ENCODE measurements at regions not wholly inside any gene's neighbourhood (a gene's known extent, or its start where the extent isn't known, plus 50 kb on each side); places are given as distances from the start of the nearest gene placed in this dataset.
"Not testable (repeated sequence)": the region's sequence is repeated elsewhere in the genome, so short reads cannot be mapped to it uniquely, and the experiment has no call there.

DNA sequence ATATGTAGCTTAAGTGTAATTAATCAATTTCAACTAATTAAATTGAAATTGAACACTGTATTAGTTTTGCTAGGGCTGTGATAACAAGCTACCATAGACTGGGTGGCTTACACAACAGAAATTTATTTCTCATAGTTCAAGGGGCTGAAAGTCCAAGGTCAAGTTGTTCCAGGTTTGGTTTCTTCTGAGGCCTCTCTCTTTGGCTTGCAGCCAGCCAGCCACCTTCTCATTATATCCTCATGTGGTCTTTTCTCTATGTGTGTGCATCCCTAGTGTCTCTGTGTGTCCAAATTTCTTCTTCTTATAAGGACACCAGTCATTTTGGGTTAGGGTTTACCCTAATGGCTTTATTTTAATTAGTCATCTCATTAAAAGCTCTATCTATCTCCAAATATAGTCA lies 611.7 kb downstream of the UTRN start:
- no peak for DNase-seq

DNA sequence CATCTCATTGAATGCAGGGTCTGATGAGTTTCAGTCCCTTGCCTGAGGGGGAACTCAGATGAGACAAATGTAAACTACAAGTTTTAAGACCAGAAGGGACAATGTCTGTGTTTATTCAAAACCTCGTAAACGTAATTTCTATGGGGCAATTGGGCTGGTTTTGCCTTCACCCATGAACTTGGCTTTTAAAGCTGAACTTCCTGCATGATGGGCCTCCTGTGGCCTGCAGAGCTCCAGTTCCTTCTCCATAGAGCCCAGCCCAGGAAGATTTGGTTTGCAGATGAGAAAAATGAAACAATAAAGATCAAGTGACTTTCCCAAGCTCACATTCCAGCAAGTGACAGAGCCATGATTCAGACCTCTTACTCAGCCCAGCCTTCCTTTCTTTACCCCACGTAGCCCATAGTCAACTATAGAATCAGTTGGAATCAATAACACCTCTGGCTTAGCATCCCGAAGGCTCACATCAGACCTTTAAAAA lies 612.3 kb downstream of the UTRN start:
- DNase-seq: no peak

DNA sequence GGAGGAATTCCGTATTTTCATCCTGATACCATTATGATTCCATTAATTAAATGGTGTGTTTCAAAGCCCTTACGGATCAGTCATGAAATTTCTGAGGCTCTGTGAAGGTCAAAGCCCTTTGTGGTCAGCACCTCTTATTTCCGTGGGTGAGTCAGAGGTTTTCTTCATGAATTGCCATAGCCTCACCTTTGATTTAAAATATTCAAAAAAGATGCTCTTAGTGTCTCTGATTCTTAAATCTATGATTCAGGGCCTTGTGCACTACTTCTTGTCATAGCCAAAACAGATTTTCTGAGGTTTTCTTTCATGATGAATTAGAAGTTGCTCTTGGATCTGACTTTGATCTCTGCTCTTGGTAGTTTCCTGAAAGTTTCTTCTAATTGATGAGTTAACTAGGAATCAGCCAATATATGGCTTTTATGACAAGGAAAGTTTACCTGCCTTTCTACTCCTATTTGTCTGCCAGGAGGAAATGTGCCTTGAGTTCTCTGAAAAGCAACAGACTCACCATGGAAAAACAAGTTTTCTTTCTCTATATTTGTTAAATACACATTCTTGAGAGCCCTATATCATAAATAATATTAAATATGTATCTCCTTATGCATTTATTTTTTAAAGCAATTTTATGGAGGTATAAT lies 613.0 kb downstream of the UTRN start:
- no peak for DNase-seq

DNA sequence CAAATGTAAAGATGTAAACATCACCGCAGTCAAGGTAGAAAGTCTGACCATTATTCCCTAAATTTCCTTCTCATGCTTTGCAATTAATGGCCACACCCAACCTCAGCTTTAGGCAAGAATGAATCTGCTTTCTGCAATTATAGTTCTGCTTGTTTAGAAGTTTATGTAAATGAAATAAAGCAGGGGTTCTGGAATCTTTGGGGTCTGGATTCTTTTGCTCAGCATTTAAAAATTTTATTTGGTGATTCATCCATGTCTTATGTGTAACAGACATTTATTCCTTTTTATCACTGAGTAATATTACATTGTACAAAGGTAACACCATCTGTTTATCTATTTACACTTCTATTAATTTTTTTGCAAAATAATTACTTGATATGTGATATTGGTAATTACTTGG lies 613.6 kb downstream of the UTRN start:
- no peak for DNase-seq

DNA sequence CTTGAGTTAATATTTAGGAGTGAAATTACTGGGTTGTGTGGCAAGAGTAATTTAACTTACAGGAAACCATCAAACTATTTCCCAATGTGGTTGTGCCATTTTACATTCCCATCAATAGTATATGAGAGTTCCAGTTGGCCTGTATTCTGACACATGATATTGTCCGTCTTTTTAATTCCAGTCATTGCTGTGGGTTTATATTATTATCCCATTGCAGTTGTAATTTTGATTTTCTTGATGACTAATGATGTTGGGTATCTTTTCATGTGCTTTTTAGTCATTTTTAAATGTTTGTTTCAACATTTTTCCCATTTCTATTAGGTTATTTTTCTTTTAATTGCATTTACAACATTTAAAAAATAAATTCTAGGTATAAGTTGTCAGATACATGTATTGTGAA lies 614.0 kb downstream of the UTRN start:
- DNase-seq: no peak

DNA sequence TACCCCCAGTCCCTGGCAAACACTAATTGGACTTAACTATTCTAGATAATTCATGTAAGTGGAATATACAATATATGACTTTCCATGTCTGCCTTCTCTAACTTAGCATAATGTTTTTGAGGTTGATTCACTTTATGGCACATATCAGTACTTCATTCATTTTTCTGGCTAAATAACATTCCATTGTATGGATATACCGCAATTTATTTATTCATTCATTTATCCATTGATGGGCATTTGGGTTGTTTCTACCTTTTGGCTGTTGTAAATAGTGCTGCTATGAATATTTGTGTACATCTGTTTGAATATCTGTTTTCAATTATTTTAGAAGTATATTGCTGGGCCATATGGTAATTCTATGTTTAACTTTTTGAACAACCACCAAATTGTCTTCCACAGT lies 616.3 kb downstream of the UTRN start:
- no peak for DNase-seq

DNA sequence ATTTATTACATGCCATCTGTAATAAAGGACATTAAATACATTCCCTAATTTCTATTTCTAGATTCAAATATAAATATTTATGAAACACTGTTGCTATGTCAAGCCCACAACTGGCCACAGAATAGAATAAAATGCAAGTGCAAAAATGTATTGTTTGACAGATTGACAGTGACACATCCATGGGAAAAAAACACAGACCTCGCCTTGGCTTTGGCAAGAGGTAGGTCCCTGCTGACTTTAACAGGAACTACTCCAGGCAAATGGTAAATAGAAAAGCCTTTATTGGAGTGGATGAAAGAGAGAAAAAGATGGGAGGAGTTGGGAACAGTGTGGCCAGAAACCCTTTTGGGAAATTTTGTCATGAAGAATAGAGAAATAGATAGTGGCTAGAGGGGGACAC lies 622.9 kb downstream of the UTRN start:
- no peak for DNase-seq

DNA sequence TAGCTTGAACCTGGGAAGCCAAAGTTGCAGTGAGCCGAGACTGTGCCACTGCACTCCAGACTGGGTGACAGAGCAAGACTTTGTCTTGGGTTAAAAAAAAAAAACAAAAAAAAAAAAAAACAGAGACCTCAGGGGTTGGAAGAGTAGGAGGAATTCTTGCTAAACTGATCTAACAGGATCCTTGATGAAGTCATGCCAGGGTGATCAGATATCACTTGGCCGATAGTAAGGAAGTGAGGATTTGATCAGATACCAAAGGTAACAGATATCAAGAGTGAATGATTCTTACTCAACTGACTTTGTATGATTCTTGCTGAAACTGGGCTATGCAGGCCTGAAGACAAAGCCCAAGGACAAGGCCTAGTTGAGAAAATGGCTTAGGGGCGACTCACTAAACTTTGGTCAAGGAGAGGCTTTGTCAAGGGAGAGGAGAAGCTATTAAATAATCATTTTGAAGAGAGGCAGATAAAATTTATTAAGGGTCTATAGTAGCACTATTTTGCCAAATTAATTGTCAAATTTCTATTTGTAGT lies 624.7 kb downstream of the UTRN start:
- DNase-seq: no peak

DNA sequence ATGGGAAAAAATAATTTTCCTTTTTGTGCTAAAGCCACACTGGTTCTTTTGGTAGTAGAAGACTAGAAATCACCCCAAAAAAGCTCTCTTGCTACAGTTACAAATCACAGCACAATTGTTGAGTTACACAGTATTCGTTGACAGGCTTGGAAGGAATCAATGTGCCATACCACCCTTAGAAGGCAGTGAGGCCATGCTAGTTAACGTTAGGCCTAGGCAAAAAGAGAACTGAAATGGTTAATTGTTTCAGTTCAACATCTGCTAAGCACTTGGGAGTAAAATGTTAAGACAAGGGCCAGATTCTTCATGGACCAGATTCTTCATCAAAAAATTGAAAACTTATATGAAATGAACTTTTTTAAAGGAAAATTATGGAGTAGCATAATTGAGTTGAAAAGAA lies 626.2 kb downstream of the UTRN start:
- no peak for DNase-seq

DNA sequence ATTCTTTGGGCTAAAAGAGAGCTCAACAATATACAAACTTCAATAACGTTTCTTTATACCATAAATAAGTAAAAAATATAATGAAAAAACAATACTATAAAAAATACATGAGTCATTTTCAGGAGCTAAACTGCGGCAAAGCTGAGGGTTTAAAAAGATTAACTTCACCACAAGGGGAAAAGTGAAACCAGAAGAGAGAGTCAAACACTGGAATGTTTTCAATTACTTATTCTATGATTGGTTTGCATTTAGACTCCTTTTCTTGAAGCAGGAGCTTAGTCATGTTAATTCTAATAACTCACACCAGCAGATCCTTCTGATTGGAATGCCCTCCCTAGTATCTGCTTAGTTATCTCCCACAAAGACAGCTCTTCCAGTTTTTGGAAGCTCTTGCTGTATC lies 627.3 kb downstream of the UTRN start:
- no peak for DNase-seq

DNA sequence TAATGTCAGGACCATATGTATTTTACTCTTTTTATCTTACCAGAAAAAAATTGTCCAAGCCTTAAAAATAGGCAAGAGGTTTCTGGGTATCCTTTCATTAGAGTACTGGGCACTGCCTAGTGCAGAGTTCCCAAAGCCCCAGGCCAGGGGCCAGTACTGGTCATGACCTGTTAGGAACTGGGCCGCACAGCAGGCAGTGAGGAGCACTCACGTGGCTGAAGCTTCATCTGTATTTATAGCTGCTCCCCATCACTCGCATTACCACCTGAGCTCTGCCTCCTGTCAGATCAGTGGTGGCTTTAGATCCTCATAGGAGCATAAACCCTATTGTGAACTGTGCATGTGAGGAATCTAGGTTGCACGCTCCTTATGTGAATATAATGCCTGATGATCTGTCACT lies 632.9 kb downstream of the UTRN start:
- no peak for DNase-seq

DNA sequence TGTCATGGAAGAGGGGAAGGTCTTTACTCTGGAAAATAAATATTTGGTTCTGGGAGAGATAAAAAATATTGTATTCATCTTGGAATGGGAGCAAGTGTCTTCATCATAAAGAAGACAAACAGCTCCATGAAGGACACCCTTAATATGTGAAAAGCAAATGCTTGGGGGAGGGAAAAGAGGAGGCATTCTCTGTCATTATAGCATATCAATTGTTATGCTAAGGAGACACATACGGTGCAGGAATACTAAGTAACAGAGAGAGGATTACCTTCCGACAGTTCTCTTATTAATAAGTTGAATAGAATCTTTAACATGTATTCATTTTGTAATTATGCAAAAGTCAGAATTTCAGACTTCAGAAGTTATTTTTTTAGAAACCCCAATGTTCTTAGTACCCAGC lies 634.4 kb downstream of the UTRN start:
- no peak for DNase-seq

DNA sequence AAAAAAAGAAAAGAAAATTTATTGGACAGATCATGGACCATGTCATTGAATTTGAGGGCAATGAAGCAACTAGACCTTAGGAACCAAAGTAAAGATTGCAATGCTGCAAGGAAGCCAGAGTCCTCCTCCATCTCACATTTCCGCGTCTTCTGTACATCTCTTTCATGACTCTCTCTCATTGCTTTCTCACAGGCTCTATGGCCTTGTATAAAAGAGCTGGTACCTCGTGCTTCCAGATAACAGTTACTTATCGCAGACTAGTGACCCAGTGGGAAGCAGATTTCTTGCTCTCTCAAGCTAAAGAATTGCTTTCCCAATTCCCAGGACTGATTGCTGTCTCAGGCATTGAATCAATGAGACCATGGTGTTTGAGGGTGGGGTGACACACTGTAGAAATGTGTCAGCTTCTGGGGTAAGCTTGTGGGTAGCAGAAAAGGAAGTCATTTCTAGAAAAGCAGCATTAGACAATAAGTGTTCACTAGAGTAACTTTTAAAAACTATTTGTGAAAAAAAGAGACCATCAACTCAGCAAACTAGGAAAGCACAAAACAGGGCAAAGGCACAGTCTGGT lies 635.3 kb downstream of the UTRN start:
- no peak for DNase-seq

DNA sequence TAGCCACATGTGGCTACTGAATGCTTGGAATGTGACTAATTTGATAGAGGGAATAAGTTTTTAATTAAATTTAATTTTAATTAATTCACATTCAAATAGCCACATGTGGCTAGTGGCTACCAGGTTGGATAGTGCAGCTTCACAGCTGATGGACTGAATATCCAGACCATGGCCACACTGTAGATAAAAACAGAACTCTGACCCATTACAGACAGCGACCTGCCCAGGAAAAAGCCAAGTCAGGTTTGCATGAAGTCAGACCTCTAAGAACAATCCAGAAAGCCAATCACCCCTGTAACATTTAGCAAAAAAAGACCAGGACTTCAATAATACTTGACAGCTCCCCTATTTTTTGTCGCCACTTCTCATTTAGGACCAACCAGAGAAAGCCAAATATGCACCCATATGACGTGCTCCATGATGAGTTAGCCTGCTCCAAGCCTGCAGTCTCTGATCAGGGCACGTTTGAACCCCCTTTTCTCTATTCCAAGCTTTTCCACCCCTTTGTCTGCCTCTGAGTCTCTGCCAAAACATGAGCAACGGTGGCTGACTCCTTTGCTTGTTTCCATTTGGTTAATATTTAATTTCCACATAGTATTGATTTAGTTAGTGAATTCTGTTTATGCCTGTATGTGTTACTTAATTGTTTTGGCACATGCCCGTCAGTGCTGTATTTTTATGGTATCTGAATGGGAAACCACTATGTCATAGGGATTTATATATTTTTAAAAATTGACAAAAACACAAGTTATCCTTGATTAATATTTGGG lies 636.3 kb downstream of the UTRN start:
- DNase-seq: no peak

DNA sequence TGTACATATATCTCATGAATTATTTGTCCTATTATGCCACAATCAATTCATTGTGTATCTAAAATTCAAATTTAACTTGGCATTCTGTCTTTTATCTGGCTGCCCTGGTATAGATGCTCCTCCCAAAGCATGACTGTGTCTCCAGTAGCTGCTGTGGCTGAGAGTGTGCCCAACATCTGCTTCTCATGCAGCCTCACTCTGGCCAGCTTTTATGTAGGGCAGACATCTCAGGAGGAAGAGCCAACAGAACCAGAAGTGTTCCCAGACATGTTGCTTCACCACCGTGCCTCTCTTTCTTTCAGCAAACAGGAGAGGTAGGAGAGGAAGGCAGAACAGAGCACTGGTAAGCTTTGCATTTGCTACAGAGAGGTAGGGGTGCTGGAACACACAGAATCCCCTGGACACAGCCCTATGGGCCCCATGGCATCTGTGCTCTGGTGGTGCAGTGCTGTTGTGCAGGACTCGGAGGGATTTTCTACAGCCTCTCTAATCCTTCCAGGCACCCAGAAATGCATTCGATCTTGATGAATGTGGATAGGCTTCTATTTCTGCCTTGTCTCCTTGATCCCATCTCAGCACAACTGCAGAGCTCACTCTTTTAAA lies 637.1 kb downstream of the UTRN start:
- peak; percentile 20 for DNase-seq

DNA sequence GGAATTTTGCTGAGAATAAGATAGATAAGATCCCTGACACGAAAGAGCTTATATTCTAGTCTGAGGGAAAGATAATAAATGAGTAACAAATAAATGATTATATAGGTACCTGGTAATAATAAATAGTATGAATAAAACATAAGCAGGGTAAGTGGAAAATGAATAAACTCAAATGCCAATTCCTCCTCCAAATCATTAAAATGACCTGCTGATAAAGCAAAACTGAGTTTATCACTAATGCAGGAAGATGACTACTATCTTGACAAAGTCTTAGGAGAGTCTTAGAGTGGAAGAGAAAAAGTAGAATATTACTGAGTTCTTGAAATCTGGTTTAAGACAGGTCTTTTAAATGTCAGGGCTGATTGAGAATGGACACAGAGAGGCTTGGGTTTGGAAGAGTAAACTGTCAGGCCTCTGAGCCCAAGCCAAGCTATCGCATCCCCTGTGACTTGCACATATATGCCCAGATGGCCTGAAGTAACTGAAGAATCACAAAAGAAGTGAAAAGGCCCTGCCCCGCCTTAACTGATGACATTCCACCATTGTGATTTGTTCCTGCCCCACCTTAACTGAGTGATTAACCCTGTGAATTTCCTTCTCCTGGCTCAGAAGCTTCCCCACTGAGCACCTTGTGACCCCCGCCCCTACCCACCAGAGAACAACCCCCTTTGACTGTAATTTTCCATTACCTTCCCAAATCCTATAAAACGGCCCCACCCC lies 637.8 kb downstream of the UTRN start:
- not testable (repeated sequence) for DNase-seq

DNA sequence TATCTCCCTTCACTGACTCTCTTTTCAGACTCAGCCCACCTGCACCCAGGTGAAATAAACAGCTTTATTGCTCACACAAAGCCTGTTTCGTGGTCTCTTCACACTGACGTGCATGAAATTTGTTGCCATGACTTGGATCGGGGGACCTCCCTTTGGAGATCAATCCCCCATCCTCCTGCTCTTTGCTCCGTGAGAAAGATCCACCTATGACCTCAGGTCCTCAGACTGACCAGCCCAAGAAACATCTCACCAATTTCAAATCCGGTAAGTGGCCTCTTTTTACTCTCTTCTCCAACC lies 638.3 kb downstream of the UTRN start:
- not testable (repeated sequence) for DNase-seq

DNA sequence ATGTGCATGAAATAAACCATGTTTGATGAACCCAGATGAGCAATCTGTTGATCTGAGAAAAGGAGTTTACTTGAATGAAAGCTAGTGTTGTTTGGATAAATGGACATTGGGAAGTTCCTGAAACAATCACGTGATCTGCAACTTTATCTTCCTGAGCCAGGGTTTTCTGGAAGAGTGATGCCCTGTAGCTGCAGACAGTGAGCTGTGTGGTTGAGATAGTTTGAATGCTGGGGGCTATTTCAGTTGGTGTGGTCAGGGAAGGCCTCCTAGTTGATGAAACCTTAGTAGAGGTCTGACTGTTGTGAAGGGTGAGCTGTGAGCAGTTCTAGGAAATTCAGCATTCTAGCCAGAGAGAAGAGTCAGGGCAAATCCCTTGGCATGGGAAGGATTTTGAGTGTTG lies 643.7 kb downstream of the UTRN start:
- no peak for DNase-seq

DNA sequence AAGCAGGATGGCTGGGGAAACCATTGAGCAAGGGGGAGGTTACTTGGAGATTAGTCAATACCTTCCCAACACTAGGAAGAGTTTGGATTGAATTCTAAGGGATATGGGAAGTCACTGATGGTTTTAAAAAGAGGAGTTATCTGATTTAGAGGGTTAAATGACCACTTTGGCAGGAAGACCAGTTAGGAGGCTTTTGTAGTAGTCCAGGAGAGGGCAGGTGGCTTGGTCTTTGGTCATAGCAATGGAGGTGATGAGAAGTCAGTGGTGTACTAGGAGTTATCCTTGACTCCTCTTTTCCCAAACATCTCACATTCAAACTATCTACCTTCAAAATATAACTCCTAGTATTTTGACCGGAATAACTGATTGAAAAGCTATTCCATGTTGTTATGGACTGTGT lies 644.1 kb downstream of the UTRN start:
- DNase-seq: no peak

DNA sequence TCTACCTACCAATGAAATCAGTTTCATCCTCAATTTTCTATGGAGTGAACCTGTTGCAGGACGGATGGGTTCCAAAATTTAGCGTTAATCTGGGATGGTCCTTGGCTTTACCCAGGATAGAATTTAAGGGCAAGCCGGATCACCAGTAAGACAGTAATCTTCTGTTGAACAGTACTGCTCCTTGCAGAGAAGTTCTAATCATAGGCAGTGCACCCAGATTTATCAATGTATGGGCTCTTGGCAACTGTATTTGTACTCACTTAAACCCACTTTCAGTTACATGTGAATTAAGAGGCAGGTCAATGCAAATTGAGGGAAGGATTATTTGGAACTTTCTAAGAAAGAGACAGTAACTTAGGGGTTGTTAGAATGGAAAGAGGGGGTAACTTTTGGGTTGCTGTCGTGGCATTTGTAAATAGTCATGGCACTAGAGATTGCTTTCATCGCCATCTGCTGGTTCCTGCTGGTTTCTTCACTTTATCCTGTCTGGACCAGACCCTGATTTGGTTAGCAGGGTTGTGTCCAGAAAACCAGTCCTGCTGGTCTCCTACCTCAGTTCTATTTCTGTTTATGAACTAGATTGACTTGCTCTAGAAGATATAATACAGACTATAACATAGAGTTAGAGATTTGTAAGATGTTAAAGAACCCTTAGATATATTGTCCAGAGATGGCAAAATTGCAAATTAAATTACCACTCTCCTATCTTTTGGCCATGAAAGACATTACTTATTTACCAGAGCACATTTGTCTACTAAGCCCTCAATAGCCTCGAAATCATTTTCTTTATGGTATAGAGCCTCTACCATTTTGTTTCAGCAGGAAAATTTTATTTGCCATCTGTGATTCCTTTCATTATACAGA lies 646.3 kb downstream of the UTRN start:
- DNase-seq: peak; percentile 21

DNA sequence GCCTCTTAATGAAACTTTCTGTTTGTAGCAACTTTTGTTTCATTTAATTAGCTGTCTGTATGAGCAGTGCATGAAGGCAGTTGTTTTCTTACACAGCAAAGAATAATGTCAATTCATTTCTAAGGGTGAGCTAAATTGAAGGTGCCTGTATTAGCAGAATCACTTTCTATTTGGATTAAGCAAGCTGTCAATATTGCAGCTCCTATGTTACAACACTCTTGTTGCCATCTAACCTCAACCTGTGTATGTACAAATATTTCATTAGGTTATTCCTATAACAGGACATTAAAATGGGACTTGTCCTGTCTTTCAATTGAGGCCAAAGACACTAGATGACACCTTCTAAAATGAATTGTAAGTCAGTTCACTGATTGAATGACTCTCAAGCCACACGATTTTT lies 647.5 kb downstream of the UTRN start:
- no peak for DNase-seq

DNA sequence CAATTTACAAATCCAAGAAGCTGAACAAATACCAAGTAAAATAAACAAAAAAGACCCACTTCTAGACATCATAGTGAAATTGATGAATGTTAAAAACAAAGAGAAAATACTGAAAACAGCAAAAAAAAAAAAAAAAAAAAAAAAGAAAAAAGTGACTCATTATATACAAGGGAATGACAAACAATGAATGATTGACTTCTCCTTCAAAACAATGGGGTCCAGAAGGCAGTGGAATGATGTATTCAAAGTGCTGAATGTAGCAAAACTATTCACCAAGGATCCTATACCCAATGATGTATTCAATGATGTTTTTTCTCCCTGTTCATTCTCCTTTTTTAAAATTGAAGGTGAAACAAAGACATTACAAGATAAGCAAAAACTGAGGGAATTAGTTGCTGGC lies 650.0 kb downstream of the UTRN start:
- DNase-seq: no peak

All from retina (tissue), 1 donor.